CD1c-positive myeloid dendritic cell (primary cell): ENCODE measurements at regions not wholly inside any gene's neighbourhood (a gene's known extent, or its start where the extent isn't known, plus 50 kb on each side); places are given as distances from the start of the nearest gene placed in this dataset.

Experiments
- DNase-seq: peaks from one replicate; pipeline ENCODE4 v3.0.0-alpha.2; 2016; ENCODE audit errors: extremely low spot score

DNA sequence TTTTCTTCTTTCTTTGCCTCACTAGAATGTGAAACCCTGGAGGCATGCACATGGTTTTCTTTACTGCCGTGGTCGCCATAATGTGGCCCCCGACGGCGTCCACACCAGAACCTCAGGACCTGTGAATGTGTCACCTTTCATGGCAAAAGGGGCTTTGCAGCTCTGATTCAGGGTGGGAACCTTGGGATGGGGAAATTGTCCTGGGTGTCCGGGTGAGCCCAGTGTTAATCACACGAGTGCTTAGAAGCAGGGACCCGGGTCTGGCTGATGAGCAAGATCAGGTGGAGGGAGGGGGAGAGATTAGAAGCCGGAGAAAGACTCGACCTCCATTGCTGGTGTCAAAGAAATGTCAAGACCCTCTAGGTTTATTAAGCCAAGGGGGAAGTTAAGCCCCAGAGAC, 74.7 kb upstream of the SHISAL1 start:
- no peak for DNase-seq

GRCh38 chr22:44386386-44387035, 73.8 kb upstream of the SHISAL1 start:
- DNase-seq: no peak

DNA sequence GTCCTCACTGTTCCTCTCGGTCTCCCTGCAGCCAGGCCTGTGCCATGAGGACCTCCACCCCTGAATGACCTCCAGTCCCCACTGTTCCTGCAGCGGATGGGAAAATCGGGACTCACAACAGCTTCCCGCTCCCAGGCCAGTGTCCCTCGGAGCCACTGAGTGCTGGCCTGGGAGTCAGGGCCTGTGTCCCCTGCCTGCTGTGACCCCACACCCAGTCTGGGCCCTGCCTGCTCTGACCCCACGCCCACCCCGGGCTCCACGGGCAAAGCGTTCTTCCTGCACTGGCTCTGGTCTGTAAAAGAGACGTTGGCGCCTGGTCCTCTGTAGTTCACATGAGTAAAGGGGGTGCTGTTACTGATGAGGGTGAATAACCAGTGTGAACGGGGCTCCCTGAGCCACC, 73.0 kb upstream of the SHISAL1 start:
- DNase-seq: no peak

DNA sequence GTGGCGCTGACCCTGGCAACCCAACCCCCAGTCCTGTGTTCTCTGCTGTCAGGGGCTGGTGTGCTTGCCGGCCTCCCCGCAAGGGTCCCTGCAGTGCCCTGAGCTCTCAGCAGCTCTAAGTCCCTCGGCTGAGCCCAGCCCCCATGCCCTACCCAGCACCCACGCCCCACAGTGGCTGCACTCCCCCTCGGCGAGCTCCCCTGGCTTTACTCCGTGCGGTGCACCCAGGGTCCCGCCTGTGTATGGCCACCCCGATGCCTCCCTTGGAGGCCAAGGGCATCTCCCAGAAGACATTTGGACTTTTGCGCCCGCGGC, 72.5 kb upstream of the SHISAL1 start:
- DNase-seq: no peak

DNA sequence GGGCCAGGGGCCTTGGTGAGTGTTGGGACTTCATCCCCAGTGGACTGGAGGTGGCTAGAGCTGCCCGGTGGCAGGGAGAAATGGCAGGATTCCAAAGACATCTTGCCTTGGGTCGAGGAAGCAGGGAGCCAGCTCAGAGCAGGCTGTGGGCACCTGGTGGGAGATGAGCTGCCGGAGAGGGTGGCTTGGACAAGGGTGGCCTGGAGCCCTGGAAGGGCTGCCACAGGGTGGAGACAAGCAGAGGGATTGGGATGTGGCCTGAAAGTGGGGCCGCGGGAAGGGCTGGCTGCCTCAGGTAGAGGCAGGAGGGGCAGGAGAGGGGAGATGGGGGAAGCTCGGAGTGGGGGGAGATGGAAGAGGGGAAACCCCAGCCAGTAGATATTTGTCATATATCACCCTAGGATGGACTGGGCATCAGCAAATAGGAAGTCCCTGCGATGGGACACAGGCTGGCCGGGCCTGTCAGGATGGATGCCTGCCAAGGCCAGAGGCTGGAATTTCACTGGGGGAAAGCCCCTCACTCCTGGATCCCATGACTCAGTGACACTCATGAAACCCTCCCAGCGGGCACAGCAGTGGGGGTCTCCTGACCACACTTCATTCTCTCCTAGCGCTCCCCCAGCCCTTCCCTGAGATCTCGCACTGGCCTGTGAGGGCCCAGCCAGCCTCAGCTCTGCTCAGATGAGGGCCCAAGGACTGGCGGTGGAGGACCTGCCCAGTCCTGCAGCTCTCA, 72.0 kb upstream of the SHISAL1 start:
- DNase-seq: no peak

GRCh38 chr22:44383652-44384562, 71.2 kb upstream of the SHISAL1 start:
- DNase-seq: no peak

DNA sequence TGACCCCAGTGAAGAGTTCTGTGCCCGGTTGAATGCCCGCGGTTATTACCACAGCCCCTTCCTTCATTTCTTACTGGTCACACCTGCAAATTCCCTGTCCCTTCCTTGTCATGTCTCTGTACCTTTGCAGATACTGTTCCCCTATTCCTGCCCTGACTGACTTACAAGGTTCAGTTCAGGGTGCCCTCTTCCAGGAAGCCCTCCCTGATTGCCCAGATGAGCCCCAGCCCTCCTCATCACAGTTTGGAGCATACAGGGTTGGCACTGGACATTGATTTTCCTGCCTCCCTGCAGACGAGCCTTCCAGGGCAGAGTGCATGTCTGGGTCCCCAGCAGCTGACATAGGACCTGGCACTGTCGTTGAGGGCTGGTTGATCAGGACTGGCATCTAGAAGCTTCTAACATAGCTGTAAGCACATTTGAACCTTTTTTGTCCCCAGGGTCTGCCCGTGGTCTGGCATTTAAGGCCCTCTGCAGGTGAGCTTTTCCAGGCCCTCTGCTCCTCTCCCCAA, 70.4 kb upstream of the SHISAL1 start:
- DNase-seq: no peak

GRCh38 chr22:44382116-44383038, 69.6 kb upstream of the SHISAL1 start:
- DNase-seq: no peak

GRCh38 chr22:44381761-44382115, 69.0 kb upstream of the SHISAL1 start:
- DNase-seq: no peak

DNA sequence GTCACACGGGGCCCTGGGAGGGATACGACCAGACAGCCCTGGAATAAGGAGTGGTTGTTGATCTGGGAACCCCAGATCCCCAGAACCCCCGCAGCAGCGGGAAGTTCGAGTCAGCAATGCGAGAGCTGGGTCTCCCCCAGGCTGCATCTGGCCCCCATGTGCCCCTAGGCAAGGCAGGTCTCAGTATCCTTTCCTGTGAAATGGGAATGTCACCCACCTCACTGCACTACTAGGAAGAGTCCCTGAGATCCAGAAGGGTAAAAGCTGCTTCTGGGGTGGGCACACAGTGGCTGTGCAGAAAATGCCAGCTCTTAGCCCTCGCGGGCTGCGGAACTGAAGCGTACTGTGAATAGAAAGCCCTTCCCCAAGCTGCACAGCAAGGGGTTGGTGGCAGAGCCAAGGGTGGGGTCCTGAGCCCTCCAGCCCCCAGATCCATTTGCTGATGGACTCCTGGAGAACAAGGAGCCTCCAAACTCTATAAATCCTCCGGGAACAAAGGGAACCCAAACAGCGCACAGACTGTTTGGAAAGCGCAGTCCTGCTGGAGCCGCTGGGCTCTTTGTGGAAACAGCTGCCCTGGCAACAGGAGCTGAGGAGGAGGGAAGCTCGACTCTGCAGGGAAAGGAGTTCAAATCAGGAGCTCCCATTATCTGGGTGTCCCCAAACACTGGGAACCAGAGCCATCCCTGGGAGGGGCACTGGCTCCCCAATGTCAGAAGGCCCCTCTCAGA, 68.2 kb upstream of the SHISAL1 start:
- DNase-seq: no peak

DNA sequence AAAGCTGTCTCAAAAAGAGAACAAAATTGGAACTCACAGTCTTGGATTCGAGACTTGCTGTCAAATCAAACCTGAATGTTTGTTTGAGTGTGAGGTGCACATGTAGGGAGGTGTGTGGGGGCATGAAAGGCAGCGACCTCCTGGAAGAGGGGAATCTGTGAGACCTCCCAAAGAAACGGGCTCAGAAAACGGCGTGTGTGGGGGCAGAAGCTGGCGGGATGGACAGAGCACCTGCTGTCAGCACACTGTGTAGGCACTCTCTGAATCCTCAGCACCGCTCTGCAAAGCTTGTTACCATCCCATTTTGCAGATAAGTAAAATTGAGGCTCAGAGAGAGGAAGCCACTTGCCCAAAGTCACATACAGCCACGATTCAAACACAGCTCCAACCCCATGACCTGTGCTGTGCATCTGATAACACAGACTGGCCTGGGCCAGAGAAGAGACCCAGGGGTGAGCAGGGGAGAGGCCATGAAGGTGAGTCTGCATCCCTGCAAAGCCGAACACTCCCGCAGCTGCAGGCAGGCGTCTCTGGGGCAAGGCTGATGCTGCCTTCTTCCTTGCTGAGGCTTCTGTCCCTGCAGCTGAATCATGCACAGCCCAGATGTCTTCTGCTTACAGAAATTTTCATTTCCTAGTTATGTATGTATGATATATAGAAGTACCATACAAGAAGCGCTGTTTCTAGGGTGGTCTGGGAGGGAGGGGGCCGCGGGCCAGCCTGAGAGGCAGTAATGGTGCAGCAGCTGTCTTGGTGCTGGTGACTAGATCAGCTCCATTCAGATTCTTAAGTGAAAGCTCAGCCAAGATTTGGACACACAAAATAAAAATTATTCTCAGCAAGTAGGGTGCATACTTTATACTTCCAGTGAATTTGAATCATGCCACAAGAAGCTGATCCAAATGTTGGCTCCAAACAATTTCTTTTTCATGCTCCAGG, 67.3 kb upstream of the SHISAL1 start:
- no peak for DNase-seq

DNA sequence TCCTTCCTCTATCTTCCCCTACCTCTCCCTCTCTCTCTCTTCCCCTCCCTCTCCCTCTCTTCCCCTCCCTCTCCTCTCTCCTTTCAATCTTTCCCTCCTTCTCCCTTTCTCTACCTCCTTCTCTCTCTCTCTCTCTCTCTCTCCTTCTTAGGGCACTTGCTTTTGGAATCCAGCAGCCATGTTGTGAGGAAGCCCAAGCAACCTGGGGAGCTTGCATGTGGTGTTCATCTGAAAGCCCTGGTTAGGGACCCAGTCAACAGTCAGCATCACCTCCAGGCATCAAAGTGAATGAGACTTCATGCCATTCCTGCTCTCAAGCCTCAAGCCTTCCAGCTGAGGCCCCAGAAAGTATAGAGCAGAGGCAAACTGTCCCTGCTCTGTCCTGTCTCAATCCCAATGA, 65.6 kb upstream of the SHISAL1 start:
- no peak for DNase-seq

GRCh38 chr22:44375451-44375850, 62.7 kb upstream of the SHISAL1 start:
- DNase-seq: no peak

GRCh38 chr22:44373234-44373633, 60.5 kb upstream of the SHISAL1 start:
- DNase-seq: no peak

DNA sequence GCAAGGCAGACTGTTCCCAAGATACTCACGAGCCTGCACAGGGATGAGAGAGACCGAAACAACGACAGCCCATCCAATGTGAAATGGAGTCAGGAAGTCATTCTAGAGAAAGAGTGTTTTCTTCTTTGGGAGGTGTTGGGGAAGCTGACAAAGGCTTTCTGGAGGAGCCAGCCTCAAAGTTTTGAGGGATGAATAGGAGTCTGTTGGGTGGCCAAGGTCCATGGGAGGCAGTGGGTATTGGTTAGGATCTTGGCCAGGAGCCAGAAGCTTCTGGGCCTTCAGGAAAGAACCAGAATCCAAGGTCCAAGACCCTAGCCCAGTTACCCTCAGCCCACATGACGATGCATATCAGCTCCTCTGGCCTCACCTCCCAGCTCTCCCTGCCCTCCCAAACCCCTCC, 59.9 kb upstream of the SHISAL1 start:
- no peak for DNase-seq

- no peak for DNase-seq
These were observed 59.2 kb upstream of the SHISAL1 start for GRCh38 chr22:44371741-44372525.

- no peak for DNase-seq
These were observed 57.4 kb upstream of the SHISAL1 start for GRCh38 chr22:44369916-44370801.

- no peak for DNase-seq
These were observed 56.5 kb upstream of the SHISAL1 start for GRCh38 chr22:44369293-44369661.
